ENCODE measurements at regions not wholly inside any gene's neighbourhood (a gene's known extent, or its start where the extent isn't known, plus 50 kb on each side); places are given as distances from the start of the nearest gene placed in this dataset.

GRCh38 chr6:135622081-135622480 lies 124.5 kb upstream of the AHI1 start:
- TF ChIP-seq CTCF (IDR thresholded peaks at IDR 0.05), result no peak
- TF ChIP-seq EZH2 (IDR thresholded peaks at IDR 0.05; ENCODE audit: borderline replicate concordance, insufficient read depth, low read depth, low read length, poor library complexity, severe bottlenecking), result no peak

All from B cell (primary cell).